ENCODE measurements at regions not wholly inside any gene's neighbourhood (a gene's known extent, or its start where the extent isn't known, plus 50 kb on each side); places are given as distances from the start of the nearest gene placed in this dataset.

GRCh38 chrX:15143825-15144121 lies 126.1 kb downstream of the ASB9 start:
- H3K4me2 ChIP-seq (ENCODE audit: low read length) = no peak overlapping the region
- TF ChIP-seq CTCF (IDR thresholded peaks at IDR 0.05) = no peak

GRCh38 chrX:15143050-15143824 lies 126.6 kb downstream of the ASB9 start:
- no peak overlapping the region for H3K9ac ChIP-seq
- H3K36me3 ChIP-seq (ENCODE audit: control insufficient read depth, insufficient read depth, low read length) = no peaks in the 10 kb centered on the region
- no peaks in the 10 kb centered on the region for H3K4me1 ChIP-seq
- no peak overlapping the region for H3K4me2 ChIP-seq (ENCODE audit: low read length)
- H3K27me3 ChIP-seq (ENCODE audit: control insufficient read depth, insufficient read depth, low read length) = no peaks in the 10 kb centered on the region
- H3K4me3 ChIP-seq (ENCODE audit: low read depth, low read length) = no peak overlapping the region
- H2AFZ ChIP-seq = no peak overlapping the region
- H3K79me2 ChIP-seq = no peaks in the 10 kb centered on the region
- no peak overlapping the region for H3K27ac ChIP-seq
- no peaks in the 10 kb centered on the region for H3K9me3 ChIP-seq (ENCODE audit: control insufficient read depth, low read length)
- TF ChIP-seq CTCF (IDR thresholded peaks at IDR 0.05) = peak; percentile 58

More at GRCh38 chrX:15143825-15144121, 126.1 kb downstream of the ASB9 start:
- H3K4me3 ChIP-seq (ENCODE audit: low read depth, low read length) = no peak overlapping the region
- no peaks in the 10 kb centered on the region for H3K9me3 ChIP-seq (ENCODE audit: control insufficient read depth, low read length)
- no peak overlapping the region for H3K9ac ChIP-seq
- H3K27me3 ChIP-seq (ENCODE audit: control insufficient read depth, insufficient read depth, low read length) = no peaks in the 10 kb centered on the region
- no peaks in the 10 kb centered on the region for H3K79me2 ChIP-seq
- no peaks in the 10 kb centered on the region for H3K4me1 ChIP-seq
- no peaks in the 10 kb centered on the region for H3K36me3 ChIP-seq (ENCODE audit: control insufficient read depth, insufficient read depth, low read length)
- no peak overlapping the region for H2AFZ ChIP-seq
- no peak overlapping the region for H3K27ac ChIP-seq

GRCh38 chrX:15142084-15142715 lies 127.7 kb downstream of the ASB9 start:
- no peak for TF ChIP-seq CTCF (IDR thresholded peaks at IDR 0.05)
- no peak overlapping the region for H2AFZ ChIP-seq
- no peak overlapping the region for H3K4me3 ChIP-seq (ENCODE audit: low read depth, low read length)
- no peak overlapping the region for H3K4me2 ChIP-seq (ENCODE audit: low read length)
- no peaks in the 10 kb centered on the region for H3K4me1 ChIP-seq
- no peaks in the 10 kb centered on the region for H3K79me2 ChIP-seq
- H3K27ac ChIP-seq = no peak overlapping the region
- no peaks in the 10 kb centered on the region for H3K9me3 ChIP-seq (ENCODE audit: control insufficient read depth, low read length)
- H3K36me3 ChIP-seq (ENCODE audit: control insufficient read depth, insufficient read depth, low read length) = no peaks in the 10 kb centered on the region
- H3K9ac ChIP-seq = no peak overlapping the region
- no peaks in the 10 kb centered on the region for H3K27me3 ChIP-seq (ENCODE audit: control insufficient read depth, insufficient read depth, low read length)

GRCh38 chrX:15136795-15137194 lies 133.1 kb downstream of the ASB9 start:
- no peaks in the 10 kb centered on the region for H3K4me1 ChIP-seq
- H3K36me3 ChIP-seq (ENCODE audit: control insufficient read depth, insufficient read depth, low read length) = no peaks in the 10 kb centered on the region
- H3K9ac ChIP-seq = no peak overlapping the region
- H3K79me2 ChIP-seq = no peaks in the 10 kb centered on the region
- H3K4me3 ChIP-seq (ENCODE audit: low read depth, low read length) = no peak overlapping the region
- TF ChIP-seq CTCF (IDR thresholded peaks at IDR 0.05) = no peak
- H2AFZ ChIP-seq = no peak overlapping the region
- no peak overlapping the region for H3K4me2 ChIP-seq (ENCODE audit: low read length)
- H3K27ac ChIP-seq = no peak overlapping the region
- H3K9me3 ChIP-seq (ENCODE audit: control insufficient read depth, low read length) = no peaks in the 10 kb centered on the region
- no peaks in the 10 kb centered on the region for H3K27me3 ChIP-seq (ENCODE audit: control insufficient read depth, insufficient read depth, low read length)

GRCh38 chrX:15129412-15129811 lies 140.5 kb downstream of the ASB9 start:
- H2AFZ ChIP-seq = no peak overlapping the region
- no peak overlapping the region for H3K4me2 ChIP-seq (ENCODE audit: low read length)
- H3K9ac ChIP-seq = no peak overlapping the region
- no peaks in the 10 kb centered on the region for H3K79me2 ChIP-seq
- H3K27me3 ChIP-seq (ENCODE audit: control insufficient read depth, insufficient read depth, low read length) = no peaks in the 10 kb centered on the region
- H3K36me3 ChIP-seq (ENCODE audit: control insufficient read depth, insufficient read depth, low read length) = no peaks in the 10 kb centered on the region
- no peak overlapping the region for H3K27ac ChIP-seq
- TF ChIP-seq CTCF (IDR thresholded peaks at IDR 0.05) = no peak
- H3K4me3 ChIP-seq (ENCODE audit: low read depth, low read length) = no peak overlapping the region
- no peaks in the 10 kb centered on the region for H3K4me1 ChIP-seq
- no peaks in the 10 kb centered on the region for H3K9me3 ChIP-seq (ENCODE audit: control insufficient read depth, low read length)
